Liver (tissue), 3 donors: ENCODE measurements at regions not wholly inside any gene's neighbourhood (a gene's known extent, or its start where the extent isn't known, plus 50 kb on each side); places are given as distances from the start of the nearest gene placed in this dataset.

ENCODE experiments used
- CTCF ChIP-seq: fragments of 150-350 bp; IDR thresholded peaks from 2 replicates; pipeline ENCODE4 v1.5.1; 2017; ENCODE audit warnings: improper control_type of control experiment, low read depth, low read length; ENCODE audit not compliant: missing input control
- EGR1 ChIP-seq, 2 donors: IDR thresholded peaks; 2 replicates each; pipeline ENCODE4 v1.6.1; 2016 to 2018; ENCODE audit warnings: antibody characterized with exemption in 2 of 2, low read depth in 2 of 2
- FOXA1 ChIP-seq: IDR thresholded peaks from 2 replicates; pipeline ENCODE4 v1.6.1; 2016; ENCODE audit warnings: antibody characterized with exemption
- GABPA ChIP-seq, 2 donors: IDR thresholded peaks in 1 of 2; conservative IDR thresholded peaks in 1 of 2; 2 replicates each; pipeline ENCODE4 v1.6.1; 2016; ENCODE audit warnings: antibody characterized with exemption in 2 of 2, mild to moderate bottlenecking in 1 of 2, moderate library complexity in 1 of 2
- HNF4A ChIP-seq, 2 donors: conservative IDR thresholded peaks; 2 replicates each; pipeline ENCODE4 v1.6.1; 2016; ENCODE audit warnings: antibody characterized with exemption in 2 of 2, mild to moderate bottlenecking in 2 of 2
- HNF4G ChIP-seq: IDR thresholded peaks from 2 replicates; pipeline ENCODE4 v1.6.1; 2016; ENCODE audit warnings: antibody characterized with exemption
- JUND ChIP-seq, 2 donors: IDR thresholded peaks; 2 replicates each; pipeline ENCODE4 v1.6.1; 2016; ENCODE audit warnings: antibody characterized with exemption in 2 of 2
- MAX ChIP-seq: IDR thresholded peaks from 2 replicates; pipeline ENCODE4 v1.6.1; 2016; ENCODE audit warnings: antibody characterized with exemption
- SP1 ChIP-seq: IDR thresholded peaks from 2 replicates; pipeline ENCODE4 v1.6.1; 2018; ENCODE audit warnings: antibody characterized with exemption, mild to moderate bottlenecking
- TAF1 ChIP-seq: conservative IDR thresholded peaks from 2 replicates; pipeline ENCODE4 v1.6.1; 2016; ENCODE audit warnings: antibody characterized with exemption, mild to moderate bottlenecking
- YY1 ChIP-seq: IDR thresholded peaks from 2 replicates; pipeline ENCODE4 v1.6.1; 2016; ENCODE audit warnings: antibody characterized with exemption, mild to moderate bottlenecking
- ZBTB33 ChIP-seq: IDR thresholded peaks from 2 replicates; pipeline ENCODE4 v1.6.1; 2016; ENCODE audit warnings: antibody characterized with exemption
- TF ChIP-seq, protein P1 (sequence below): IDR thresholded peaks from 2 replicates; pipeline ENCODE4 v1.6.1; 2016; ENCODE audit warnings: antibody characterized with exemption
- TF ChIP-seq, protein P2 (sequence below): IDR thresholded peaks from 2 replicates; pipeline ENCODE4 v1.6.1; 2016; ENCODE audit warnings: antibody characterized with exemption, mild to moderate bottlenecking
- donor health status: healthy.
- donor health status: healthy.

- TF ChIP-seq GABPA (IDR thresholded peaks at IDR 0.05 in 1 of 2, conservative IDR thresholded peaks at IDR 0.05 in 1 of 2): no peak
- TF ChIP-seq CTCF: no peak
- no peak for TF ChIP-seq ZBTB33
- TF ChIP-seq JUND (IDR thresholded peaks at IDR 0.05): no peak
- no peak for TF ChIP-seq EGR1 (IDR thresholded peaks at IDR 0.05; ENCODE audit: low read depth in 2 of 2)
- no peak for TF ChIP-seq YY1
- TF ChIP-seq, protein P1, sequence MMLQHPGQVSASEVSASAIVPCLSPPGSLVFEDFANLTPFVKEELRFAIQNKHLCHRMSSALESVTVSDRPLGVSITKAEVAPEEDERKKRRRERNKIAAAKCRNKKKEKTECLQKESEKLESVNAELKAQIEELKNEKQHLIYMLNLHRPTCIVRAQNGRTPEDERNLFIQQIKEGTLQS: no peak
- TF ChIP-seq, protein P2, sequence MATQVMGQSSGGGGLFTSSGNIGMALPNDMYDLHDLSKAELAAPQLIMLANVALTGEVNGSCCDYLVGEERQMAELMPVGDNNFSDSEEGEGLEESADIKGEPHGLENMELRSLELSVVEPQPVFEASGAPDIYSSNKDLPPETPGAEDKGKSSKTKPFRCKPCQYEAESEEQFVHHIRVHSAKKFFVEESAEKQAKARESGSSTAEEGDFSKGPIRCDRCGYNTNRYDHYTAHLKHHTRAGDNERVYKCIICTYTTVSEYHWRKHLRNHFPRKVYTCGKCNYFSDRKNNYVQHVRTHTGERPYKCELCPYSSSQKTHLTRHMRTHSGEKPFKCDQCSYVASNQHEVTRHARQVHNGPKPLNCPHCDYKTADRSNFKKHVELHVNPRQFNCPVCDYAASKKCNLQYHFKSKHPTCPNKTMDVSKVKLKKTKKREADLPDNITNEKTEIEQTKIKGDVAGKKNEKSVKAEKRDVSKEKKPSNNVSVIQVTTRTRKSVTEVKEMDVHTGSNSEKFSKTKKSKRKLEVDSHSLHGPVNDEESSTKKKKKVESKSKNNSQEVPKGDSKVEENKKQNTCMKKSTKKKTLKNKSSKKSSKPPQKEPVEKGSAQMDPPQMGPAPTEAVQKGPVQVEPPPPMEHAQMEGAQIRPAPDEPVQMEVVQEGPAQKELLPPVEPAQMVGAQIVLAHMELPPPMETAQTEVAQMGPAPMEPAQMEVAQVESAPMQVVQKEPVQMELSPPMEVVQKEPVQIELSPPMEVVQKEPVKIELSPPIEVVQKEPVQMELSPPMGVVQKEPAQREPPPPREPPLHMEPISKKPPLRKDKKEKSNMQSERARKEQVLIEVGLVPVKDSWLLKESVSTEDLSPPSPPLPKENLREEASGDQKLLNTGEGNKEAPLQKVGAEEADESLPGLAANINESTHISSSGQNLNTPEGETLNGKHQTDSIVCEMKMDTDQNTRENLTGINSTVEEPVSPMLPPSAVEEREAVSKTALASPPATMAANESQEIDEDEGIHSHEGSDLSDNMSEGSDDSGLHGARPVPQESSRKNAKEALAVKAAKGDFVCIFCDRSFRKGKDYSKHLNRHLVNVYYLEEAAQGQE: no peak
- TF ChIP-seq TAF1: no peak
- TF ChIP-seq HNF4G: no peak
- TF ChIP-seq SP1: no peak
- TF ChIP-seq HNF4A (conservative IDR thresholded peaks at IDR 0.05): no peak
- TF ChIP-seq MAX: no peak
- no peak for TF ChIP-seq FOXA1
Observed at GRCh38 chr4:98794565-98795205, 134.2 kb downstream of the EIF4E start.
